CD4-positive, alpha-beta T cell treated with Interleukin-2 at 100 ng/mL for 4 hours (primary cell): ENCODE measurements at regions not wholly inside any gene's neighbourhood (a gene's known extent, or its start where the extent isn't known, plus 50 kb on each side); places are given as distances from the start of the nearest gene placed in this dataset.

Experiments
- DNase-seq: peaks from one replicate; pipeline ENCODE4 v3.0.0-alpha.2; 2020; ENCODE audit warnings: low spot score

GRCh38 chr1:186557147-186557777, 96.3 kb upstream of the PDC start:
- DNase-seq: no peak

- DNase-seq: no peak
These were observed 89.9 kb upstream of the PDC start for GRCh38 chr1:186550832-186551231.

- DNase-seq: no peak
These were observed 80.1 kb upstream of the PDC start for GRCh38 chr1:186541003-186541402.

- no peak for DNase-seq
These were observed 79.6 kb upstream of the PDC start for GRCh38 chr1:186540521-186540920.

- no peak for DNase-seq
These were observed 75.5 kb upstream of the PDC start for GRCh38 chr1:186536273-186536890.

GRCh38 chr1:186535388-186536133, 74.6 kb upstream of the PDC start:
- no peak for DNase-seq

- DNase-seq: no peak
These were observed 73.5 kb upstream of the PDC start for GRCh38 chr1:186534401-186534800.

- DNase-seq: no peak
These were observed 71.6 kb upstream of the PDC start for GRCh38 chr1:186532466-186532865.

GRCh38 chr1:186531561-186532165, 70.7 kb upstream of the PDC start:
- DNase-seq: no peak

- DNase-seq: no peak
These were observed 69.2 kb upstream of the PDC start for GRCh38 chr1:186530109-186530508.

- no peak for DNase-seq
These were observed 59.1 kb upstream of the PDC start for GRCh38 chr1:186519982-186520381.

- no peak for DNase-seq
These were observed 58.0 kb upstream of the PDC start for GRCh38 chr1:186518822-186519381.

GRCh38 chr1:186518395-186518794, 57.5 kb upstream of the PDC start:
- DNase-seq: no peak

GRCh38 chr1:186514367-186514766, 53.5 kb upstream of the PDC start:
- no peak for DNase-seq

GRCh38 chr1:186513526-186513925, 52.6 kb upstream of the PDC start:
- no peak for DNase-seq

- DNase-seq: no peak
These were observed 52.0 kb upstream of the PDC start for GRCh38 chr1:186512698-186513457.

GRCh38 chr1:186511761-186512637, 51.1 kb upstream of the PDC start:
- peak; percentile 3 for DNase-seq
